ENCODE measurements at regions not wholly inside any gene's neighbourhood (a gene's known extent, or its start where the extent isn't known, plus 50 kb on each side); places are given as distances from the start of the nearest gene placed in this dataset.

GRCh38 chr9:129439242-129439641, 181.7 kb downstream of the C9orf50 start:
- TF ChIP-seq, protein P1, sequence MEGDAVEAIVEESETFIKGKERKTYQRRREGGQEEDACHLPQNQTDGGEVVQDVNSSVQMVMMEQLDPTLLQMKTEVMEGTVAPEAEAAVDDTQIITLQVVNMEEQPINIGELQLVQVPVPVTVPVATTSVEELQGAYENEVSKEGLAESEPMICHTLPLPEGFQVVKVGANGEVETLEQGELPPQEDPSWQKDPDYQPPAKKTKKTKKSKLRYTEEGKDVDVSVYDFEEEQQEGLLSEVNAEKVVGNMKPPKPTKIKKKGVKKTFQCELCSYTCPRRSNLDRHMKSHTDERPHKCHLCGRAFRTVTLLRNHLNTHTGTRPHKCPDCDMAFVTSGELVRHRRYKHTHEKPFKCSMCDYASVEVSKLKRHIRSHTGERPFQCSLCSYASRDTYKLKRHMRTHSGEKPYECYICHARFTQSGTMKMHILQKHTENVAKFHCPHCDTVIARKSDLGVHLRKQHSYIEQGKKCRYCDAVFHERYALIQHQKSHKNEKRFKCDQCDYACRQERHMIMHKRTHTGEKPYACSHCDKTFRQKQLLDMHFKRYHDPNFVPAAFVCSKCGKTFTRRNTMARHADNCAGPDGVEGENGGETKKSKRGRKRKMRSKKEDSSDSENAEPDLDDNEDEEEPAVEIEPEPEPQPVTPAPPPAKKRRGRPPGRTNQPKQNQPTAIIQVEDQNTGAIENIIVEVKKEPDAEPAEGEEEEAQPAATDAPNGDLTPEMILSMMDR (IDR thresholded peaks at IDR 0.05) = no peak
- no peak for TF ChIP-seq POLR2A (IDR thresholded peaks at IDR 0.05)
